Osteocyte (in vitro differentiated cells): ENCODE measurements at regions not wholly inside any gene's neighbourhood (a gene's known extent, or its start where the extent isn't known, plus 50 kb on each side); places are given as distances from the start of the nearest gene placed in this dataset.

Experiments
- DNase-seq: peaks from one replicate; pipeline ENCODE4 v3.0.0; 2021; ENCODE audit warnings: mixed read lengths; ENCODE audit not compliant: unreplicated experiment; ENCODE audit errors: extremely low spot score
- H3K27ac Mint-ChIP-seq: one replicate; pipeline ENCODE4 v1.8.0; 2021; ENCODE audit warnings: mild to moderate bottlenecking, mixed read lengths; ENCODE audit not compliant: unreplicated experiment
- H3K27me3 Mint-ChIP-seq: one replicate; pipeline ENCODE4 v1.8.0; 2021; ENCODE audit warnings: mixed read lengths; ENCODE audit not compliant: unreplicated experiment
- H3K36me3 Mint-ChIP-seq: one replicate; pipeline ENCODE4 v1.8.0; 2021; ENCODE audit warnings: mixed read lengths; ENCODE audit not compliant: unreplicated experiment
- H3K4me1 Mint-ChIP-seq: one replicate; pipeline ENCODE4 v1.8.0; 2021; ENCODE audit warnings: mixed read lengths; ENCODE audit not compliant: unreplicated experiment
- H3K4me3 Mint-ChIP-seq: one replicate; pipeline ENCODE4 v1.8.0; 2021; ENCODE audit warnings: mild to moderate bottlenecking, moderate library complexity, mixed read lengths; ENCODE audit not compliant: unreplicated experiment
- H3K9me3 Mint-ChIP-seq: one replicate; pipeline ENCODE4 v1.8.0; 2021; ENCODE audit warnings: mixed read lengths; ENCODE audit not compliant: unreplicated experiment
- CTCF ChIP-seq: fragments of 200-600 bp; sonication (generic); IDR thresholded peaks from 2 replicates; pipeline ENCODE4 v1.5.0; 2021; ENCODE audit warnings: antibody characterized with exemption, mild to moderate bottlenecking, moderate library complexity

GRCh38 chr18:38460657-38461056, 895.1 kb upstream of the CELF4 start:
- Mint-ChIP-seq H3K4me1 (no peaks in the 10 kb centered on the region), H3K9me3 (peaks cover 29% of the 10 kb centered on the region)

GRCh38 chr18:38459131-38459994, 893.8 kb upstream of the CELF4 start:
- DNase-seq = no peak
- no peaks in the 10 kb centered on the region for H3K4me1 Mint-ChIP-seq
- peaks cover 24% of the 10 kb centered on the region for H3K9me3 Mint-ChIP-seq
- TF ChIP-seq CTCF = no peak
- H3K27me3 Mint-ChIP-seq = no peaks in the 10 kb centered on the region
- no peak overlapping the region for H3K27ac Mint-ChIP-seq
- no peaks in the 10 kb centered on the region for H3K36me3 Mint-ChIP-seq
- no peak overlapping the region for H3K4me3 Mint-ChIP-seq

More at GRCh38 chr18:38460657-38461056, 895.1 kb upstream of the CELF4 start:
- no peaks in the 10 kb centered on the region for H3K36me3 Mint-ChIP-seq
- H3K27me3 Mint-ChIP-seq = no peaks in the 10 kb centered on the region
- no peak overlapping the region for H3K4me3 Mint-ChIP-seq
- H3K27ac Mint-ChIP-seq = no peak overlapping the region
- TF ChIP-seq CTCF = no peak
- no peak for DNase-seq

GRCh38 chr18:38458698-38459097, 893.1 kb upstream of the CELF4 start:
- Mint-ChIP-seq H3K27me3 (no peaks in the 10 kb centered on the region), H3K4me3 (no peak overlapping the region), H3K27ac (no peak overlapping the region), H3K9me3 (peaks cover 21% of the 10 kb centered on the region), H3K36me3 (no peaks in the 10 kb centered on the region), H3K4me1 (no peaks in the 10 kb centered on the region)
- TF ChIP-seq CTCF = no peak
- DNase-seq = no peak

GRCh38 chr18:38456253-38456652, 890.7 kb upstream of the CELF4 start:
- H3K27me3 Mint-ChIP-seq = no peaks in the 10 kb centered on the region
- H3K36me3 Mint-ChIP-seq = no peaks in the 10 kb centered on the region
- no peaks in the 10 kb centered on the region for H3K4me1 Mint-ChIP-seq
- no peak overlapping the region for H3K27ac Mint-ChIP-seq
- no peak for TF ChIP-seq CTCF
- peaks cover 22% of the 10 kb centered on the region for H3K9me3 Mint-ChIP-seq
- H3K4me3 Mint-ChIP-seq = no peak overlapping the region
- no peak for DNase-seq

GRCh38 chr18:38454764-38455469, 889.3 kb upstream of the CELF4 start:
- Mint-ChIP-seq H3K36me3 (no peaks in the 10 kb centered on the region), H3K9me3 (peaks cover 22% of the 10 kb centered on the region), H3K27ac (no peak overlapping the region), H3K4me1 (no peaks in the 10 kb centered on the region), H3K27me3 (no peaks in the 10 kb centered on the region), H3K4me3 (no peak overlapping the region)
- DNase-seq = no peak
- TF ChIP-seq CTCF = no peak
